ENCODE measurements at regions not wholly inside any gene's neighbourhood (a gene's known extent, or its start where the extent isn't known, plus 50 kb on each side); places are given as distances from the start of the nearest gene placed in this dataset.

GRCh38 chr11:28619846-28620540, 511.8 kb downstream of the METTL15 start:
- Mint-ChIP-seq H3K9me3 (no peaks in the 10 kb centered on the region), H3K27ac (no peak overlapping the region), H3K27me3 (no peaks in the 10 kb centered on the region), H3K4me1 (no peaks in the 10 kb centered on the region), H3K36me3 (no peaks in the 10 kb centered on the region), H3K4me3 (no peak overlapping the region)
- no peak for ATAC-seq

GRCh38 chr11:28618416-28618815, 510.2 kb downstream of the METTL15 start:
- no peak for ATAC-seq
- Mint-ChIP-seq H3K27ac (no peak overlapping the region), H3K9me3 (no peaks in the 10 kb centered on the region), H3K4me1 (no peaks in the 10 kb centered on the region), H3K27me3 (no peaks in the 10 kb centered on the region), H3K36me3 (no peaks in the 10 kb centered on the region), H3K4me3 (no peak overlapping the region)

GRCh38 chr11:28616160-28616965, 508.2 kb downstream of the METTL15 start:
- Mint-ChIP-seq H3K9me3 (no peaks in the 10 kb centered on the region), H3K27me3 (no peaks in the 10 kb centered on the region), H3K27ac (no peak overlapping the region), H3K36me3 (no peaks in the 10 kb centered on the region), H3K4me3 (no peak overlapping the region), H3K4me1 (no peaks in the 10 kb centered on the region)
- no peak for ATAC-seq

DNA sequence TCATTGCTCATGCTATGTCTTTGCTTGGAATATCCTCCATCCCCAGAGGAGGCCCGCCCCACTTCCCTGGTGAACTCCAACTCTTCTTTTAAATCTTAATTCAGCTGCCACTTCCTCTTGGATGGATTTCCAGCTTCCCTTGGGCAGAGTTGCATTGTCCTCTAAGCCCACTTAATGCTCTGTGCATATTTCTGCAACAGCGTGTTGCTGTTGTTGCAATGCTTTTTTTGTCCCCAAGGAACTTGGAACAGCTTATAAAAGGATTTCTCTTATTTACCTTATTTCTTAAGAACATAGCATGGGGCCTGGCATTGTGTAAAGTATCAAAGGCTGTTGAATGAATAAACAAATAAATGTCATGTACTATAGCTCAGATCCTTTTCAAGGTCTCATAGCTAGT, 507.4 kb downstream of the METTL15 start:
- H3K36me3 Mint-ChIP-seq, result no peaks in the 10 kb centered on the region
- no peaks in the 10 kb centered on the region for H3K27me3 Mint-ChIP-seq
- H3K27ac Mint-ChIP-seq, result no peak overlapping the region
- ATAC-seq, result no peak
- no peaks in the 10 kb centered on the region for H3K9me3 Mint-ChIP-seq
- no peaks in the 10 kb centered on the region for H3K4me1 Mint-ChIP-seq
- no peak overlapping the region for H3K4me3 Mint-ChIP-seq

- Mint-ChIP-seq H3K4me1 (no peaks in the 10 kb centered on the region), H3K27me3 (no peaks in the 10 kb centered on the region), H3K27ac (no peak overlapping the region), H3K4me3 (no peak overlapping the region), H3K9me3 (peaks cover 6% of the 10 kb centered on the region), H3K36me3 (no peaks in the 10 kb centered on the region)
- no peak for ATAC-seq
Observed at GRCh38 chr11:28606930-28607329, 498.7 kb downstream of the METTL15 start.

GRCh38 chr11:28599656-28600055, 491.5 kb downstream of the METTL15 start:
- Mint-ChIP-seq H3K9me3 (peaks cover 6% of the 10 kb centered on the region), H3K4me1 (no peaks in the 10 kb centered on the region), H3K27ac (no peak overlapping the region), H3K36me3 (no peaks in the 10 kb centered on the region), H3K27me3 (no peaks in the 10 kb centered on the region), H3K4me3 (no peak overlapping the region)
- ATAC-seq, result no peak

DNA sequence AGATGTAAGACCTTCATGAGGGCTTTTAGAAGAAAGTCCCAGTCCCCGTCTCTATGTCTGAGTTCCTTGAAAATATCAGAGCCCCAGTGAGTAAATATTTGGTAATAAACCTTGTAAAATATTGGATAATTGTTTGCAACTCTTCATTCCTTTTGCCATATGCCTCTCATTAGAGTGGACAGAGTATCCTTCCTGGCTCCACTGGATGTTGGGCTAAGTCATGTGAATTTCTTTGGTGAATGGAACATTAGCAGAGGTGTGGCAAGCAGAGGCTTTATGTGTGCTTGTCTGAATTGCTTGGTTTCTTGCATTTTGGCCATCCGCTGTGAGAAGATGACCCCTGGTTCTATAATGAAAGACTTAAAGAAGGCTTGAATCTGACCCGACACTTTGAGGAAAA, 490.3 kb downstream of the METTL15 start:
- Mint-ChIP-seq H3K36me3 (no peaks in the 10 kb centered on the region), H3K4me3 (no peak overlapping the region), H3K9me3 (peaks cover 6% of the 10 kb centered on the region), H3K4me1 (no peaks in the 10 kb centered on the region), H3K27ac (no peak overlapping the region), H3K27me3 (no peaks in the 10 kb centered on the region)
- no peak for ATAC-seq

- Mint-ChIP-seq H3K27ac (no peak overlapping the region), H3K4me3 (no peak overlapping the region), H3K9me3 (no peaks in the 10 kb centered on the region), H3K27me3 (no peaks in the 10 kb centered on the region), H3K36me3 (no peaks in the 10 kb centered on the region), H3K4me1 (no peaks in the 10 kb centered on the region)
- ATAC-seq, result no peak
Observed at GRCh38 chr11:28596816-28597215, 488.6 kb downstream of the METTL15 start.

GRCh38 chr11:28592141-28592540, 484.0 kb downstream of the METTL15 start:
- H3K27me3 Mint-ChIP-seq, result no peaks in the 10 kb centered on the region

GRCh38 chr11:28584992-28585391, 476.8 kb downstream of the METTL15 start:
- no peaks in the 10 kb centered on the region for H3K4me1 Mint-ChIP-seq
- H3K4me3 Mint-ChIP-seq, result no peak overlapping the region
- H3K27ac Mint-ChIP-seq, result no peak overlapping the region
- no peaks in the 10 kb centered on the region for H3K36me3 Mint-ChIP-seq
- no peak for ATAC-seq
- H3K9me3 Mint-ChIP-seq, result no peaks in the 10 kb centered on the region
- H3K27me3 Mint-ChIP-seq, result no peaks in the 10 kb centered on the region

More at GRCh38 chr11:28592141-28592540, 484.0 kb downstream of the METTL15 start:
- no peak overlapping the region for H3K27ac Mint-ChIP-seq
- no peaks in the 10 kb centered on the region for H3K4me1 Mint-ChIP-seq
- H3K9me3 Mint-ChIP-seq, result no peaks in the 10 kb centered on the region
- H3K36me3 Mint-ChIP-seq, result no peaks in the 10 kb centered on the region
- ATAC-seq, result no peak
- no peak overlapping the region for H3K4me3 Mint-ChIP-seq

DNA sequence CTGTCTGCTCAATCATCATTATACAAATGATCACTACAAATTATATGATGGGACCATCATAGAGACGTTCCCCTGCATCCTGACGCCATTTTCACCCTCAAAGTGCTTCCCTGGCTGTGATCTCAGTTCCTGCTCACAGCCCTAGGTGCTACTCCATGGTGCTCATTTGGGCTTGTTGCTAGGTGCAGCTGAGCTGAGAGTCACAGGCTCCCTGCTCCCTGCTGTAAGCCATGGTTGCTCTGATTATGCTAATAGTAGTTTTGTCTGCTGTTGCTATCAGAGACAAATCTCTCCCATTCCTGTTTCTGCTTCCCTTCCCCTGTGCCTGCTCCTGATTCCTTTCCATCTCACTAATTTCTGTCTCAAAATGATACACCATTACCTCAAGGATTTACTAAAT, 474.3 kb downstream of the METTL15 start:
- ATAC-seq, result no peak
- Mint-ChIP-seq H3K4me3 (no peak overlapping the region), H3K36me3 (no peaks in the 10 kb centered on the region), H3K9me3 (no peaks in the 10 kb centered on the region), H3K27ac (no peak overlapping the region), H3K27me3 (no peaks in the 10 kb centered on the region), H3K4me1 (no peaks in the 10 kb centered on the region)

DNA sequence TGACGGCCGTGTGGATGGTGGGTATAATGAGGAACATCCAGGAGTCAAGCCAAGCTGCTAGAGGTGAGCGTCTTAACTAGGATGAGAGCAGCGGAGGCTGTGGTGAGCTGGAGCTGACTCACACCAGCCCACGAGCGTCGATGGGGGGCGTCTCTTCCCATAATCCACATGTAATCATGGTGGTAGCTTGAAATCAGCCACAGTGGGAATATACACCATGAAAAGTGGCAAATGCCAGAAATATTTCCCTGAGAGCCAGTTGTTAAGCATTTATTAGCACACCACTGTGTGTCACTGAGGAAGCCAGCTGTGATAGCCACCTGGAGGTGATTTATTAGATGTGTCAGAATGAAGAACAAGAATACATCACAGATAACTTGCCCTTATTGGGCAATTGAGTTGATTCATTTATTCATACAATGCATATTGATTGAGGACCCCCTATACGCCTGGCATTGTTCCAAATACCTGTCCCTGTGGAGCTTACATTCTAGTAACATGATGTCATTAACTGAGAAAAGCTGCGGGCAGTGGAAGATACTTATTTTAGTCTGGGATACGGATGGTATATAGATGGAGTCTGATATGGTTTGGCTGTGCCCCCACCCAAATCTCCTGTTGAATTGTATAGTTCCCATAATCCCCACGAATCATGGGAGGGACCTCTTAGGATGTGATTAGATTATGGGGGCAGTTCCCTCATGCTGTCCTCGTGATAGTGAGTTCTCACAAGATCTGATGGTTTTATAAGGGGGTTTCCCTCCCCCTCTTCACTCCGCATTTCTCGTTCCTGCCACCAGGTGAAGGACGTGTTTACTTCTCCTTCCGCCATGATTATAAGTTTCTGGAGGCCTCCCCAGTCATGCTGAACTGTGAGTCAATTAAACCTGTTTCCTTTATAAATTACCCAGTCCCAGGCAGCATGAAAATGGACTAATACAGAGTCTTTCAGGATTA, 473.4 kb downstream of the METTL15 start:
- no peak overlapping the region for H3K27ac Mint-ChIP-seq
- no peak overlapping the region for H3K4me3 Mint-ChIP-seq
- H3K9me3 Mint-ChIP-seq, result no peaks in the 10 kb centered on the region
- no peaks in the 10 kb centered on the region for H3K27me3 Mint-ChIP-seq
- ATAC-seq, result no peak
- no peaks in the 10 kb centered on the region for H3K36me3 Mint-ChIP-seq
- no peaks in the 10 kb centered on the region for H3K4me1 Mint-ChIP-seq

- Mint-ChIP-seq H3K27ac (no peak overlapping the region), H3K36me3 (no peaks in the 10 kb centered on the region), H3K4me1 (no peaks in the 10 kb centered on the region), H3K9me3 (peaks cover 7% of the 10 kb centered on the region), H3K27me3 (peaks cover 8% of the 10 kb centered on the region), H3K4me3 (no peak overlapping the region)
- ATAC-seq, result no peak
Observed at GRCh38 chr11:28571371-28571770, 463.2 kb downstream of the METTL15 start.

GRCh38 chr11:28569106-28569505, 460.9 kb downstream of the METTL15 start:
- Mint-ChIP-seq H3K36me3 (no peaks in the 10 kb centered on the region), H3K9me3 (peaks cover 7% of the 10 kb centered on the region), H3K4me1 (no peaks in the 10 kb centered on the region), H3K4me3 (no peak overlapping the region), H3K27ac (no peak overlapping the region), H3K27me3 (peaks cover 8% of the 10 kb centered on the region)
- no peak for ATAC-seq

DNA sequence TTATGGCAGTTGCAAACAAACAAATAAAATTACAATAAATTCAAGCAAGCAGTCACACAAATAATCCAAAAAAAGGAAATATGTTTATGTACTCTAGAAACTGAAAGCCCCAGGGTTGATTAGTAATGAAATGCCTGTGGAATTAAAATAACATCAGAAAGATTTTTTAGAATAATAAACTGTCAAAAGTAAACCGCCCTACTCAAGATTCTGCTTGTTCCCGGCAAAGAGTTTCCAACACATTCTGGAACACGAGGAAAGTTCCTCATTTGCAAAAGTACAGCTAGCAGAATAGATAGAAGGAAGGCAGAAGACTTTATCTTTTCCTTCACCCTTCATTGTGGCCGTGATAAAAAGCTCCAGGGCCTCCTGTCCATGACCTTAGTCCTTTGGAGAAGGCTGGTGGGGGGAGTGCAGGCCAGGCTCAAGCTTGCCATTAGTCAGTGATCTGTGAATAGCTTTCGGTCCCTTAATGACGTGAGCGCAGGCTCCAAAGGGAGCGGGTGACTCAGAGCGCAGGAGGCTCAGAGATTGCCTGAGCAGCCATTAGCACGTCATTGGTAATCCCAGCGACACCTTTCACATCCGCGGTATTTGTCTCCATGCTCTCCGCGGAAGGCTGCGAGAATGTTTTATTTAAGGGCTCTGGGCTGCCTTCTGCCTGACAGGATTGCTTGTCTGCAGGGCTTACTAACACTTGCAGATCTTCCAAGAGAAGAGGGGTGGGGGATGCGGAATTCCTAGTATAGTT, 458.3 kb downstream of the METTL15 start:
- peaks cover 7% of the 10 kb centered on the region for H3K9me3 Mint-ChIP-seq
- no peak overlapping the region for H3K27ac Mint-ChIP-seq
- H3K36me3 Mint-ChIP-seq, result no peaks in the 10 kb centered on the region
- ATAC-seq, result no peak
- H3K27me3 Mint-ChIP-seq, result peaks cover 8% of the 10 kb centered on the region
- H3K4me1 Mint-ChIP-seq, result no peaks in the 10 kb centered on the region
- no peak overlapping the region for H3K4me3 Mint-ChIP-seq
